Transverse colon (tissue), 4 donors: ENCODE measurements at regions not wholly inside any gene's neighbourhood (a gene's known extent, or its start where the extent isn't known, plus 50 kb on each side); places are given as distances from the start of the nearest gene placed in this dataset.
A peak's percentile ranks its signal among the peaks of the same experiment; 100 is the strongest.

ENCODE experiments used
- DNase-seq: peaks from one replicate; pipeline ENCODE4 v3.0.0-alpha.2; 2019
- H3K27ac ChIP-seq, 4 donors: fragments of 200-600 bp; sonication (generic); 2 replicates each; pipeline ENCODE4 v1.5.1; 2016 to 2018; ENCODE audit warnings: inconsistent platforms in 4 of 4
- H3K27me3 ChIP-seq: fragments of 200-600 bp; sonication (generic); 2 replicates; pipeline ENCODE4 v1.5.1; 2017; ENCODE audit warnings: inconsistent platforms
- H3K36me3 ChIP-seq, 4 donors: fragments of 200-600 bp; sonication (generic); 2 replicates each; pipeline ENCODE4 v1.5.1; 2017 to 2019; ENCODE audit warnings: inconsistent platforms in 4 of 4
- H3K4me1 ChIP-seq, 4 donors: fragments of 200-600 bp; sonication (generic); 2 replicates each; pipeline ENCODE4 v1.5.1; 2017 to 2020; ENCODE audit warnings: inconsistent platforms in 4 of 4
- H3K4me3 ChIP-seq, 4 donors: fragments of 200-600 bp; sonication (generic); 1 replicate in 1 of 4; 2 replicates in 3 of 4; pipeline versions ENCODE4 v1.5.1 to v1.6.1; 2017 to 2019; ENCODE audit warnings: inconsistent platforms in 4 of 4
- H3K9me3 ChIP-seq, 2 donors: fragments of 200-600 bp; sonication (generic); 2 replicates each; pipeline ENCODE4 v1.5.1; 2017 to 2019; ENCODE audit warnings: inconsistent platforms in 2 of 2
- EP300 ChIP-seq: sonication (generic); formaldehyde crosslinking; IDR thresholded peaks from one replicate; pipeline ENCODE4 v1.6.1; 2017; ENCODE audit warnings: antibody characterized with exemption, low read depth
- POLR2A ChIP-seq: fragments of 450-650 bp; IDR thresholded peaks from one replicate; pipeline ENCODE4 v1.6.1; 2016; ENCODE audit warnings: antibody characterized with exemption, mild to moderate bottlenecking, moderate library complexity
- POLR2AphosphoS5 ChIP-seq, 3 donors: sonication (generic); formaldehyde crosslinking; IDR thresholded peaks; one replicate each; pipeline ENCODE4 v1.6.1; 2016; ENCODE audit warnings: antibody characterized with exemption in 3 of 3
- WGBS, 2 donors: methylation state at CpG; one replicate each; pipeline ENCODE4 v1.1.5; 2018; ENCODE audit warnings: low coverage in 1 of 2; 5-methylcytosine and 5-hydroxymethylcytosine counted together
- in situ Hi-C, 4 donors: fragments of 200-750 bp; cut with MboI; loops; one replicate each; pipeline versions ENCODE4 v1.15.0 to v1.15.1; 2017; ENCODE audit warnings: low sequenced_read_pairs in 3 of 4, low pct_ligation_motif_present in 1 of 4, low pct_unique_long_range_greater_than_20kb in 1 of 4
- intact Hi-C: fragments of 100-400 bp; cut with DNase I; formaldehyde crosslinking; loops from one replicate; pipeline ENCODE4 v1.15.1; 2023; ENCODE audit warnings: low total_unique reads
- TF ChIP-seq, protein P1 (sequence below), 5 experiments: fragments of 200-600 bp in 3 of 5; fragments of 450-650 bp in 2 of 5; sonication (generic) in 3 of 5; IDR thresholded peaks; 1 replicate in 2 of 5; 2 replicates in 3 of 5; pipeline ENCODE4 v1.5.1; 2016 to 2017; ENCODE audit warnings: antibody characterized with exemption in 5 of 5, inconsistent platforms in 3 of 5, mild to moderate bottlenecking in 2 of 5, moderate library complexity in 1 of 5

DNA sequence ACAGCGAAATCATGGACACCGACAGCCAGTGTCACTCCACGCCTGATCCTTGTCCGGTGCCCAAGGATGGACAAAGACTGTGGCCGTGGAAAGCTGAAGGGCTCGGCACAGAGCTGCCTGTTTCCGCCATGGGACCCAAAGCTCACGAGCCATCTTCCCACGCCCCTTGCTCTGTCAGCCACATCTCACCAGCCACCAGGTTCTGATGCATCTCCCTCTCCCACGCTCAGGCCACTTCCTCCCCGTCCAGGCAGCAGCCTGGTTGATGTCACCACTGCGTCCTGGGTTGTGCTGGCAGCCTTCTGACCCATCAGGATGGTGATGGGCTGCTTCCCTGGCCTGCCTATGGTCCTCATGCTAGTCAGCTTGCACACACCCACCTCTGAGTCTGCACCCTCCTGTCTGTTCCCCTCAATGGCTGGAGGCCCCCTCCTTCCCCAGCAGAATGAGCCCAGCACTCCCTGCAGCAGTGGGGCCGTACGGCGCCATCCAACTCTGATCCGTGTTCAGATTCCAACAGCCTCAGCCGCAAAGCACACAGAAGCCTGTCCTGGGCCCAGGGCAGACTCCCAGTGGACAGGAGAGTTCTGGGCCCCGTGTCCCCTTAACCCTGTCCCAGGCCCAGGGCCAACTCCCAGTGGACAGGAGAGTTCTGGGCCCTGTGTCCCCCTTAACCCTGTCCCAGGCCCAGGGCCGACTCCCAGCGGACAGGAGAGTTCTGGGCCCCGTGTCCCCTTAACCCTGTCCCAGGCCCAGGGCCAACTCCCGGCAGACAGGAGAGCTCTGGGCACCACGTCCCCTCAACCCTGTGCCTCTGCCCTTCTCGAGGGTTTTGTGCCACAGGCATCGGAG is 259.5 kb downstream of the BRD1 start:
- Histone ChIP-seq H3K9me3 (no peaks in the 10 kb centered on the region), H3K4me1 (no peaks in the 10 kb centered on the region), H3K27me3 (no peaks in the 10 kb centered on the region), H3K36me3 (no peaks in the 10 kb centered on the region), H3K27ac (no peak overlapping the region), H3K4me3 (no peak overlapping the region)
- TF ChIP-seq, protein P1, sequence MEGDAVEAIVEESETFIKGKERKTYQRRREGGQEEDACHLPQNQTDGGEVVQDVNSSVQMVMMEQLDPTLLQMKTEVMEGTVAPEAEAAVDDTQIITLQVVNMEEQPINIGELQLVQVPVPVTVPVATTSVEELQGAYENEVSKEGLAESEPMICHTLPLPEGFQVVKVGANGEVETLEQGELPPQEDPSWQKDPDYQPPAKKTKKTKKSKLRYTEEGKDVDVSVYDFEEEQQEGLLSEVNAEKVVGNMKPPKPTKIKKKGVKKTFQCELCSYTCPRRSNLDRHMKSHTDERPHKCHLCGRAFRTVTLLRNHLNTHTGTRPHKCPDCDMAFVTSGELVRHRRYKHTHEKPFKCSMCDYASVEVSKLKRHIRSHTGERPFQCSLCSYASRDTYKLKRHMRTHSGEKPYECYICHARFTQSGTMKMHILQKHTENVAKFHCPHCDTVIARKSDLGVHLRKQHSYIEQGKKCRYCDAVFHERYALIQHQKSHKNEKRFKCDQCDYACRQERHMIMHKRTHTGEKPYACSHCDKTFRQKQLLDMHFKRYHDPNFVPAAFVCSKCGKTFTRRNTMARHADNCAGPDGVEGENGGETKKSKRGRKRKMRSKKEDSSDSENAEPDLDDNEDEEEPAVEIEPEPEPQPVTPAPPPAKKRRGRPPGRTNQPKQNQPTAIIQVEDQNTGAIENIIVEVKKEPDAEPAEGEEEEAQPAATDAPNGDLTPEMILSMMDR (IDR thresholded peaks at IDR 0.05): no peak
- no peak for TF ChIP-seq POLR2AphosphoS5 (IDR thresholded peaks at IDR 0.05)
- no peak for TF ChIP-seq EP300
- TF ChIP-seq POLR2A: no peak
- DNase-seq: peak; percentile 2
- intact Hi-C loops: no loop called here
- in situ Hi-C loops: no loop called here
- WGBS, 2 donors: 71% methylated on average over 25 of the region's 25 CpGs; no CpG with 5 or more reads in 1 of the 2 donors

DNA sequence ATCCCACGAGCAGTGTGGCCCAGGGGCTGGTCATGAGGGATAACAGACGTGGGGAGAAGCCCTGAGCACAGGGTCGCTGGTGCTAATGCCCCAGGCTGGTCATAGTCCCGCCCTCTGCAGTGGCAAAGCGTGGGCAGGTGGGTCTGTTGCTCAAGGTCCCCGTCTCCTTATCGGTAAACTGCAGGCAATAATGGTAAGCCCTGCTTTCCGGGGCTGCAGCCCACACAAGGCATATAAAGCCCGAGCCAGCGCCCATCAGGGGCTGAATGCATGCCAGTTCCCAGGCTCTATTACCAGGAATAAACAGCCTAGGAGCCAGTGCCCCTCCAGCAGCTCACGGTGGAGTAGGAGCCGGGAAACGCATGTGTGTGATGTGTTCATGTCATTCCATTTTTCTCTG is 261.0 kb downstream of the BRD1 start:
- H3K36me3 ChIP-seq: no peaks in the 10 kb centered on the region
- H3K27me3 ChIP-seq: no peaks in the 10 kb centered on the region
- H3K9me3 ChIP-seq: no peaks in the 10 kb centered on the region
- H3K4me1 ChIP-seq: no peaks in the 10 kb centered on the region
- DNase-seq: no peak
- no peak overlapping the region for H3K4me3 ChIP-seq
- H3K27ac ChIP-seq: no peak overlapping the region
- WGBS, 2 donors: 48 to 52% methylated on average over 7 to 10 of the region's 13 CpGs
- intact Hi-C loops: no loop called here
- TF ChIP-seq POLR2AphosphoS5 (IDR thresholded peaks at IDR 0.05) (no peak), POLR2A (no peak), EP300 (no peak)
- TF ChIP-seq, protein P1 (IDR thresholded peaks at IDR 0.05): no peak
- in situ Hi-C loops: no loop called here

DNA sequence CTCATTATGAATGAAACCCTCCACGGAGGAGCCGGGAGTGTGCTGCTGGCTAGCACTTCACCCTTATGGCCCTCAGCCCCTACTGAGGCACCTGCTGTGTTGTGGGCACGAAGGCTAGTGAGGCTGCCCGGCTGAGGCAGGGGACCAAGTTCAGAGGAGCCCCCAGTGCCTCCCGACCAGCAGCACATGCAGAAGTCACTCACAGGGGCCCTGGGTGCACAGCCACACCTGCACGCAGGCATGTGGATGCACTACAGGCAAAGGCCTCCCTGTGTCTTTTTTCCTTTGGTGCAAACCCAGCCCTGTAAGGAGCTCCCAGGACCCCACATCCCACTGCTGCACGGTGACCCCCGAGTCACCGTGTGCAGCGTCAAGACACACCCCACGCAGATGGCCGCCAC is 261.5 kb downstream of the BRD1 start:
- in situ Hi-C loops: no loop called here
- H3K4me3 ChIP-seq: no peak overlapping the region
- no peak for DNase-seq
- H3K27me3 ChIP-seq: no peaks in the 10 kb centered on the region
- TF ChIP-seq POLR2AphosphoS5 (IDR thresholded peaks at IDR 0.05) (no peak), EP300 (no peak), POLR2A (no peak)
- TF ChIP-seq, protein P1 (IDR thresholded peaks at IDR 0.05): no peak
- WGBS, 2 donors: 42 to 77% methylated on average over 2 to 11 of the region's 12 CpGs
- H3K9me3 ChIP-seq: no peaks in the 10 kb centered on the region
- no peak overlapping the region for H3K27ac ChIP-seq
- H3K4me1 ChIP-seq: no peaks in the 10 kb centered on the region
- intact Hi-C loops: no loop called here
- H3K36me3 ChIP-seq: no peaks in the 10 kb centered on the region

DNA sequence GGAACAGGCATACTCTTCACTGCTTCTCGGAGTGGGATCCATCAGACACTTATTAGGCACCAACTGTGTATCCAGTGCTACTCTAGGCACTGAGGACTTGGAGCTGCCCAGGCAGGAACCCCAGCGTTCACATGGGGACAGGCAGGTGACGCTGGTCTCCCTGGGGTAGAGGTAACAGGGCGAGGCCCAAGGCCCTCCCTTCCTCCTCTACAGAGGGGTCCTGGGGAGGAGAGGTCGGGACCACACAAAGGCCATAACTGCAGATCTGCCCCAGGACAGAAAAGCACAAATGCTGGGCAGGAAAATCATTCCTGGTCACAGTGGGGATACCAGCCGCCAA is 262.2 kb downstream of the BRD1 start:
- WGBS, 2 donors: 81% methylated on average over 6 of the region's 6 CpGs; no CpG with 5 or more reads in 1 of the 2 donors
- DNase-seq: no peak
- intact Hi-C loops (no loop called here), in situ Hi-C loops (no loop called here)
- TF ChIP-seq, protein P1 (IDR thresholded peaks at IDR 0.05): no peak
- no peak for TF ChIP-seq EP300
- no peak overlapping the region for H3K27ac ChIP-seq
- H3K9me3 ChIP-seq: no peaks in the 10 kb centered on the region
- no peak overlapping the region for H3K4me3 ChIP-seq
- H3K27me3 ChIP-seq: no peaks in the 10 kb centered on the region
- H3K36me3 ChIP-seq: no peaks in the 10 kb centered on the region
- no peaks in the 10 kb centered on the region for H3K4me1 ChIP-seq
